Progenitor cell of endocrine pancreas (in vitro differentiated cells): ENCODE measurements at regions not wholly inside any gene's neighbourhood (a gene's known extent, or its start where the extent isn't known, plus 50 kb on each side); places are given as distances from the start of the nearest gene placed in this dataset.

Source experiments
- DNase-seq: peaks from one replicate; pipeline ENCODE4 v3.0.0; 2021; ENCODE audit warnings: low spot score; ENCODE audit not compliant: unreplicated experiment
- H3K27ac Mint-ChIP-seq: 2 replicates; pipeline ENCODE4 v1.8.0; 2021; ENCODE audit warnings: mild to moderate bottlenecking, moderate library complexity, mixed read lengths
- H3K27me3 Mint-ChIP-seq: 2 replicates; pipeline ENCODE4 v1.8.0; 2021; ENCODE audit warnings: mixed read lengths
- H3K36me3 Mint-ChIP-seq: 2 replicates; pipeline ENCODE4 v1.8.0; 2022; ENCODE audit warnings: mixed read lengths; ENCODE audit not compliant: insufficient read depth
- H3K4me1 Mint-ChIP-seq: 2 replicates; pipeline ENCODE4 v1.8.0; 2021; ENCODE audit warnings: low read depth, mixed read lengths
- H3K4me3 Mint-ChIP-seq: 2 replicates; pipeline ENCODE4 v1.8.0; 2021; ENCODE audit warnings: low read depth, mild to moderate bottlenecking, moderate library complexity, mixed read lengths
- H3K9me3 Mint-ChIP-seq: 2 replicates; pipeline ENCODE4 v1.8.0; 2021; ENCODE audit warnings: low read depth, mixed read lengths
- TF ChIP-seq, protein P1 (sequence below): fragments of 200-600 bp; sonication (generic); IDR thresholded peaks from one replicate; pipeline ENCODE4 v1.5.0; 2021; ENCODE audit warnings: antibody characterized with exemption, mild to moderate bottlenecking; ENCODE audit not compliant: unreplicated experiment

GRCh38 chr6:113315165-113315564 lies 542.0 kb upstream of the MARCKS start:
- TF ChIP-seq, protein P1, sequence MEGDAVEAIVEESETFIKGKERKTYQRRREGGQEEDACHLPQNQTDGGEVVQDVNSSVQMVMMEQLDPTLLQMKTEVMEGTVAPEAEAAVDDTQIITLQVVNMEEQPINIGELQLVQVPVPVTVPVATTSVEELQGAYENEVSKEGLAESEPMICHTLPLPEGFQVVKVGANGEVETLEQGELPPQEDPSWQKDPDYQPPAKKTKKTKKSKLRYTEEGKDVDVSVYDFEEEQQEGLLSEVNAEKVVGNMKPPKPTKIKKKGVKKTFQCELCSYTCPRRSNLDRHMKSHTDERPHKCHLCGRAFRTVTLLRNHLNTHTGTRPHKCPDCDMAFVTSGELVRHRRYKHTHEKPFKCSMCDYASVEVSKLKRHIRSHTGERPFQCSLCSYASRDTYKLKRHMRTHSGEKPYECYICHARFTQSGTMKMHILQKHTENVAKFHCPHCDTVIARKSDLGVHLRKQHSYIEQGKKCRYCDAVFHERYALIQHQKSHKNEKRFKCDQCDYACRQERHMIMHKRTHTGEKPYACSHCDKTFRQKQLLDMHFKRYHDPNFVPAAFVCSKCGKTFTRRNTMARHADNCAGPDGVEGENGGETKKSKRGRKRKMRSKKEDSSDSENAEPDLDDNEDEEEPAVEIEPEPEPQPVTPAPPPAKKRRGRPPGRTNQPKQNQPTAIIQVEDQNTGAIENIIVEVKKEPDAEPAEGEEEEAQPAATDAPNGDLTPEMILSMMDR, result no peak
- peaks cover 13% of the 10 kb centered on the region for H3K4me1 Mint-ChIP-seq
- DNase-seq, result no peak

DNA sequence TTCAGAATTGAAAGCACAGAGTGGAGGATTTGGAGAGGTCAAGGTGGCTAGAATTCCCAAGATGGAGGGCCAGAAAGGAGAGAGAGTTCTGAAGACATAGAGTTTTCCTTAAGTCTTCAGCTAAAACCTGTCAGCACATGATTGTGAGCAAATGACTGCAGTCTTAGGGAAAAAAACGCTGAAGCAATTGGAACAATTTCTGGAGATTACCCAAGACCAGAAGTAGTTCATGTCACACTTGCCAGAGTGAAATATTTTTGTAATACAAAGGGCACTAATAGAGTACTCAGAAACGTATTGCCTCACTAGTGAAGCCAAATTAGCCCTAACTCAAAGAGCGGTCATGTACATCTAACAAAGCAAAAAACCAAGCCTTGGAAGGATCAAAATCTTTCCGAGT lies 541.3 kb upstream of the MARCKS start:
- Mint-ChIP-seq H3K4me1 (peaks cover 10% of the 10 kb centered on the region), H3K27ac (no peak overlapping the region), H3K36me3 (no peaks in the 10 kb centered on the region), H3K9me3 (no peaks in the 10 kb centered on the region), H3K4me3 (no peak overlapping the region), H3K27me3 (no peaks in the 10 kb centered on the region)
- TF ChIP-seq, protein P1, result no peak
- DNase-seq, result no peak

More at GRCh38 chr6:113315165-113315564, 542.0 kb upstream of the MARCKS start:
- H3K4me3 Mint-ChIP-seq, result no peak overlapping the region
- no peaks in the 10 kb centered on the region for H3K27me3 Mint-ChIP-seq
- no peaks in the 10 kb centered on the region for H3K9me3 Mint-ChIP-seq
- H3K27ac Mint-ChIP-seq, result no peak overlapping the region
- no peaks in the 10 kb centered on the region for H3K36me3 Mint-ChIP-seq

DNA sequence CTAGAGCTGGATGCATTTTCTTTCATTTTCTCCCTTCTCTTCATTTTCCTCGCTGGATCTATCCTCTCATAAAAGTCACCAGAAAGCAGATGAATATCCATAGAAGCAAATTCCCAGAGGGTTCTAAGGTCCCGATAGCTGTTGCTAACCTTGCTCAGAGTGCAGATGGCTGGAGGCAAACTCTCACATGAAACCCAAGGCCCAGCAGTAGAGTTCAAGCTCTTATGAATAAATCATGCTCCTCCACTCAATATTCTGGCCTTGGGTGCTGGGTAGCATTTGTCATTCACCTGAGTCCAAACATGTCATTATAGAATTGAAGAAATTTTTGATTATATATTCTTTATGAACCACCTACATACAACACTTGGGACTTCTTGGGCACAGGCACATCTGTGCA lies 539.7 kb upstream of the MARCKS start:
- Mint-ChIP-seq H3K9me3 (no peaks in the 10 kb centered on the region), H3K4me3 (no peak overlapping the region), H3K4me1 (peaks cover 10% of the 10 kb centered on the region), H3K36me3 (no peaks in the 10 kb centered on the region), H3K27me3 (no peaks in the 10 kb centered on the region), H3K27ac (no peak overlapping the region)
- DNase-seq, result no peak
- TF ChIP-seq, protein P1, result no peak

- no peaks in the 10 kb centered on the region for H3K36me3 Mint-ChIP-seq
- no peak for DNase-seq
- TF ChIP-seq, protein P1, result no peak
- no peak overlapping the region for H3K4me3 Mint-ChIP-seq
- peaks cover 10% of the 10 kb centered on the region for H3K4me1 Mint-ChIP-seq
- H3K9me3 Mint-ChIP-seq, result no peaks in the 10 kb centered on the region
- H3K27ac Mint-ChIP-seq, result no peak overlapping the region
- H3K27me3 Mint-ChIP-seq, result no peaks in the 10 kb centered on the region
Measured at GRCh38 chr6:113317891-113318574, 539.1 kb upstream of the MARCKS start.

GRCh38 chr6:113318575-113318917 lies 538.6 kb upstream of the MARCKS start:
- TF ChIP-seq, protein P1, result no peak
- Mint-ChIP-seq H3K36me3 (no peaks in the 10 kb centered on the region), H3K4me1 (peaks cover 10% of the 10 kb centered on the region), H3K9me3 (no peaks in the 10 kb centered on the region), H3K4me3 (no peak overlapping the region), H3K27ac (no peak overlapping the region), H3K27me3 (no peaks in the 10 kb centered on the region)
- DNase-seq, result no peak
